ENCODE measurements at regions not wholly inside any gene's neighbourhood (a gene's known extent, or its start where the extent isn't known, plus 50 kb on each side); places are given as distances from the start of the nearest gene placed in this dataset.

DNA sequence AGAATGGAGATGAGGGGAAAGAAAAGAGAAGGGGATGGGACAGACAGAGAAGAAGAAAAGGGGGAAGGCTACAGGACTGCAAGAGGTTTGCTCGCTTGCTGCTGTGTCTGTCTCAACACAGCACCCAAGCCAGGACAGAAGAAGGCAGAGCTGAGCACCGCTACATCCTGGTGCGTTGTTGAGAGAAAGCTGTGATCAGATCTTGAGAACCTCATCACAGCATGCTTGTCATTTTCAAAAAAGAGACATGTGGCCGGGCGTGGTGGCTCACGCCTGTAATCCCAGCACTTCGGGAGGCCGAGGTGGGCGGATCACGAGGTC is 110.9 kb downstream of the NXNL2 start:
- Histone ChIP-seq H3K27ac (ENCODE audit: extremely low read depth, low read depth, low read length) (no peak overlapping the region), H3K4me1 (ENCODE audit: control insufficient read depth, insufficient read depth, low read length) (no peaks in the 10 kb centered on the region), H3K9me3 (ENCODE audit: control insufficient read depth, insufficient read depth, low read depth, low read length) (no peaks in the 10 kb centered on the region), H3K4me3 (ENCODE audit: low read depth, low read length) (no peak overlapping the region), H3K36me3 (ENCODE audit: control insufficient read depth in 2 of 2, insufficient read depth in 1 of 2, low read length in 2 of 2) (no peaks in the 10 kb centered on the region)
- POLR2A ChIA-PET: no interaction called here
- TF ChIP-seq ZNF391 (tag by site-specific recombination; IDR thresholded peaks at IDR 0.05; ENCODE audit: borderline replicate concordance, low read depth) (no peak), ZBTB1 (tag by site-specific recombination; IDR thresholded peaks at IDR 0.05) (no peak), ZNF621 (tag by site-specific recombination; IDR thresholded peaks at IDR 0.05) (no peak), SALL2 (tag by site-specific recombination; IDR thresholded peaks at IDR 0.05; ENCODE audit: borderline replicate concordance) (no peak)
- CTCF ChIA-PET: no interaction called here

DNA sequence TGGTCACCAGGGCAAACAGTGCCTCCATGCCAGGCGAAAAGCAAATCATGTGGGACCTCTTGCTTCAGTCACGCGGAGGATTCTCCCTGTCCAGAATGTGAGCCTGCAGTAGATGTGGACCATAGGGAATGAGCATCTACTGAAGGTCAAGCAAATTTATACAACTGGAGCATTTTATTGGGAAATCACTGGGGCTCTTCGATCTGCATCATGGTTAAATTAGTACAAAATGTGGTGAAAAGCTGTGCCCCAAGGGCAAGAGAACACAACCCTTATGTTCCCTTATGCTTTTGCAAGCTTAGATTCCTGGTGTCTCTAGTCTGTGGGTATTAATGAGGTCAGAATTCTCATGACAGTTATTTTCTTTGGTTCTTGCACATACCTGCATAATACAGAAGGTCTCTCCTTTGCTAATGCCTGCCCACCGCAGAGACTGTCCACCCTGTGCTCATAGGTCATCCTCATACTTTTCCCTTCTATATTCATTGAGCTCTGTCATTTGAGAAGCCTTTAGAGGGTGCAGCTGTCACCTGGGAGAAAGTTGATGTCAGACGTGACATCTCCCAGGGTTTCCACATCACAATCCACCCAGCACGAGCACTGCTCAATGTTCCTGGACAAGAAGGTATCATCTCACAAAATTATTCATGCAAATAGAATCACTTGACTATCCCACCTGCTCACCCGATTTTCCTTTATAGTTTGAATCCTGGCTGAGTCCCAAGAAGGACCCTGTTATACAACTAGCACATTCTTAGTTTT is 111.7 kb downstream of the NXNL2 start:
- POLR2A ChIA-PET: no interaction called here

More for the DNA sequence above, 111.7 kb downstream of the NXNL2 start:
- no peaks in the 10 kb centered on the region for H3K36me3 ChIP-seq (ENCODE audit: control insufficient read depth in 2 of 2, insufficient read depth in 1 of 2, low read length in 2 of 2)
- no peaks in the 10 kb centered on the region for H3K4me1 ChIP-seq (ENCODE audit: control insufficient read depth, insufficient read depth, low read length)
- TF ChIP-seq PRDM1 (tag by site-specific recombination; IDR thresholded peaks at IDR 0.05): no peak
- TF ChIP-seq, protein P1, sequence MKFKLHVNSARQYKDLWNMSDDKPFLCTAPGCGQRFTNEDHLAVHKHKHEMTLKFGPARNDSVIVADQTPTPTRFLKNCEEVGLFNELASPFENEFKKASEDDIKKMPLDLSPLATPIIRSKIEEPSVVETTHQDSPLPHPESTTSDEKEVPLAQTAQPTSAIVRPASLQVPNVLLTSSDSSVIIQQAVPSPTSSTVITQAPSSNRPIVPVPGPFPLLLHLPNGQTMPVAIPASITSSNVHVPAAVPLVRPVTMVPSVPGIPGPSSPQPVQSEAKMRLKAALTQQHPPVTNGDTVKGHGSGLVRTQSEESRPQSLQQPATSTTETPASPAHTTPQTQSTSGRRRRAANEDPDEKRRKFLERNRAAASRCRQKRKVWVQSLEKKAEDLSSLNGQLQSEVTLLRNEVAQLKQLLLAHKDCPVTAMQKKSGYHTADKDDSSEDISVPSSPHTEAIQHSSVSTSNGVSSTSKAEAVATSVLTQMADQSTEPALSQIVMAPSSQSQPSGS (tag by site-specific recombination; IDR thresholded peaks at IDR 0.05; ENCODE audit: low read depth): no peak
- TF ChIP-seq HOXA7 (CRISPR knock-in tag; IDR thresholded peaks at IDR 0.05; ENCODE audit: borderline replicate concordance): no peak
- TF ChIP-seq, protein P2, sequence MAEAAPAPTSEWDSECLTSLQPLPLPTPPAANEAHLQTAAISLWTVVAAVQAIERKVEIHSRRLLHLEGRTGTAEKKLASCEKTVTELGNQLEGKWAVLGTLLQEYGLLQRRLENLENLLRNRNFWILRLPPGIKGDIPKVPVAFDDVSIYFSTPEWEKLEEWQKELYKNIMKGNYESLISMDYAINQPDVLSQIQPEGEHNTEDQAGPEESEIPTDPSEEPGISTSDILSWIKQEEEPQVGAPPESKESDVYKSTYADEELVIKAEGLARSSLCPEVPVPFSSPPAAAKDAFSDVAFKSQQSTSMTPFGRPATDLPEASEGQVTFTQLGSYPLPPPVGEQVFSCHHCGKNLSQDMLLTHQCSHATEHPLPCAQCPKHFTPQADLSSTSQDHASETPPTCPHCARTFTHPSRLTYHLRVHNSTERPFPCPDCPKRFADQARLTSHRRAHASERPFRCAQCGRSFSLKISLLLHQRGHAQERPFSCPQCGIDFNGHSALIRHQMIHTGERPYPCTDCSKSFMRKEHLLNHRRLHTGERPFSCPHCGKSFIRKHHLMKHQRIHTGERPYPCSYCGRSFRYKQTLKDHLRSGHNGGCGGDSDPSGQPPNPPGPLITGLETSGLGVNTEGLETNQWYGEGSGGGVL (tag by site-specific recombination; IDR thresholded peaks at IDR 0.05): no peak
- TF ChIP-seq KLF9 (tag by site-specific recombination; IDR thresholded peaks at IDR 0.05; ENCODE audit: low read depth): no peak
- no peak for TF ChIP-seq ZNF555 (tag by site-specific recombination; conservative IDR thresholded peaks at IDR 0.05)
- no peak for TF ChIP-seq ZNF549 (tag by site-specific recombination; IDR thresholded peaks at IDR 0.05)
- no peak for TF ChIP-seq ZNF155 (tag by site-specific recombination; IDR thresholded peaks at IDR 0.05)
- TF ChIP-seq, protein P3, sequence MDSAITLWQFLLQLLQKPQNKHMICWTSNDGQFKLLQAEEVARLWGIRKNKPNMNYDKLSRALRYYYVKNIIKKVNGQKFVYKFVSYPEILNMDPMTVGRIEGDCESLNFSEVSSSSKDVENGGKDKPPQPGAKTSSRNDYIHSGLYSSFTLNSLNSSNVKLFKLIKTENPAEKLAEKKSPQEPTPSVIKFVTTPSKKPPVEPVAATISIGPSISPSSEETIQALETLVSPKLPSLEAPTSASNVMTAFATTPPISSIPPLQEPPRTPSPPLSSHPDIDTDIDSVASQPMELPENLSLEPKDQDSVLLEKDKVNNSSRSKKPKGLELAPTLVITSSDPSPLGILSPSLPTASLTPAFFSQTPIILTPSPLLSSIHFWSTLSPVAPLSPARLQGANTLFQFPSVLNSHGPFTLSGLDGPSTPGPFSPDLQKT (IDR thresholded peaks at IDR 0.05; ENCODE audit: borderline replicate concordance, low read depth, low read length): no peak
- TF ChIP-seq ZNF394 (tag by site-specific recombination; IDR thresholded peaks at IDR 0.05; ENCODE audit: borderline replicate concordance): no peak
- TF ChIP-seq, protein P4, sequence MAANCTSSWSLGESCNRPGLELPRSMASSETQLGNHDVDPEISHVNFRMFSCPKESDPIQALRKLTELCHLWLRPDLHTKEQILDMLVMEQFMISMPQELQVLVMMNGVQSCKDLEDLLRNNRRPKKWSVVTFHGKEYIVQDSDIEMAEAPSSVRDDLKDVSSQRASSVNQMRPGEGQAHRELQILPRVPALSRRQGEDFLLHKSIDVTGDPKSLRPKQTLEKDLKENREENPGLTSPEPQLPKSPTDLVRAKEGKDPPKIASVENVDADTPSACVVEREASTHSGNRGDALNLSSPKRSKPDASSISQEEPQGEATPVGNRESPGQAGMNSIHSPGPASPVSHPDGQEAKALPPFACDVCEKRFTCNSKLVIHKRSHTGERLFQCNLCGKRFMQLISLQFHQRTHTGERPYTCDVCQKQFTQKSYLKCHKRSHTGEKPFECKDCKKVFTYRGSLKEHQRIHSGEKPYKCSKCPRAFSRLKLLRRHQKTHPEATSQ (tag by site-specific recombination; IDR thresholded peaks at IDR 0.05): no peak
- no peak for TF ChIP-seq SALL2 (tag by site-specific recombination; IDR thresholded peaks at IDR 0.05; ENCODE audit: borderline replicate concordance)
- no peak for TF ChIP-seq ZNF157 (tag by site-specific recombination; IDR thresholded peaks at IDR 0.05)
- TF ChIP-seq ZNF560 (tag by site-specific recombination; IDR thresholded peaks at IDR 0.05; ENCODE audit: borderline replicate concordance): no peak
- H3K9me3 ChIP-seq (ENCODE audit: control insufficient read depth, insufficient read depth, low read depth, low read length): no peaks in the 10 kb centered on the region
- H3K27ac ChIP-seq (ENCODE audit: extremely low read depth, low read depth, low read length): no peak overlapping the region
- CTCF ChIA-PET: interaction anchor here (0.7 kb wide), 2 partner anchors 11 to 365 kb away, joined by 3 read pairs; no protein-coding TSS in a partner anchor
- no peak overlapping the region for H3K4me3 ChIP-seq (ENCODE audit: low read depth, low read length)
